ENCODE measurements at regions not wholly inside any gene's neighbourhood (a gene's known extent, or its start where the extent isn't known, plus 50 kb on each side); places are given as distances from the start of the nearest gene placed in this dataset.

GRCh38 chr6:1487239-1487638, 97.9 kb downstream of the FOXF2 start:
- TF ChIP-seq, protein P1, sequence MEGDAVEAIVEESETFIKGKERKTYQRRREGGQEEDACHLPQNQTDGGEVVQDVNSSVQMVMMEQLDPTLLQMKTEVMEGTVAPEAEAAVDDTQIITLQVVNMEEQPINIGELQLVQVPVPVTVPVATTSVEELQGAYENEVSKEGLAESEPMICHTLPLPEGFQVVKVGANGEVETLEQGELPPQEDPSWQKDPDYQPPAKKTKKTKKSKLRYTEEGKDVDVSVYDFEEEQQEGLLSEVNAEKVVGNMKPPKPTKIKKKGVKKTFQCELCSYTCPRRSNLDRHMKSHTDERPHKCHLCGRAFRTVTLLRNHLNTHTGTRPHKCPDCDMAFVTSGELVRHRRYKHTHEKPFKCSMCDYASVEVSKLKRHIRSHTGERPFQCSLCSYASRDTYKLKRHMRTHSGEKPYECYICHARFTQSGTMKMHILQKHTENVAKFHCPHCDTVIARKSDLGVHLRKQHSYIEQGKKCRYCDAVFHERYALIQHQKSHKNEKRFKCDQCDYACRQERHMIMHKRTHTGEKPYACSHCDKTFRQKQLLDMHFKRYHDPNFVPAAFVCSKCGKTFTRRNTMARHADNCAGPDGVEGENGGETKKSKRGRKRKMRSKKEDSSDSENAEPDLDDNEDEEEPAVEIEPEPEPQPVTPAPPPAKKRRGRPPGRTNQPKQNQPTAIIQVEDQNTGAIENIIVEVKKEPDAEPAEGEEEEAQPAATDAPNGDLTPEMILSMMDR (IDR thresholded peaks at IDR 0.05), result no peak
- TF ChIP-seq POLR2A (IDR thresholded peaks at IDR 0.05), result no peak
- TF ChIP-seq POLR2AphosphoS5 (IDR thresholded peaks at IDR 0.05; ENCODE audit: insufficient read depth in 1 of 2, low read depth in 1 of 2), result no peak
